ENCODE measurements at regions not wholly inside any gene's neighbourhood (a gene's known extent, or its start where the extent isn't known, plus 50 kb on each side); places are given as distances from the start of the nearest gene placed in this dataset.

GRCh38 chr16:86375364-86375763, 135.0 kb upstream of the FOXF1 start:
- no peak for TF ChIP-seq POLR2A (IDR thresholded peaks at IDR 0.05)
- TF ChIP-seq POLR2AphosphoS5 (IDR thresholded peaks at IDR 0.05), result peak in 1 of 3 donors; percentile 42
- H3K27me3 ChIP-seq, result peaks cover 0 to 7% (median 5%) of the 10 kb centered on the region in 3 donors
- no peak overlapping the region for H3K4me3 ChIP-seq
- peaks cover 0 to 11% (median 6%) of the 10 kb centered on the region in 4 donors for H3K9me3 ChIP-seq
- 81 to 84% (median 82%) methylated on average over 5 of the region's 5 CpGs for WGBS, 5 donors
- no peaks in the 10 kb centered on the region for H3K36me3 ChIP-seq
- no peak for DNase-seq
- intact Hi-C loops (cut with DNase I; ENCODE audit: low total_unique reads), result no loop called here
- H3K4me1 ChIP-seq, result no peaks in the 10 kb centered on the region
- no peak overlapping the region for H3K27ac ChIP-seq

GRCh38 chr16:86375851-86376250, 134.5 kb upstream of the FOXF1 start:
- peaks cover 0 to 11% (median 6%) of the 10 kb centered on the region in 4 donors for H3K9me3 ChIP-seq
- no peak for DNase-seq
- intact Hi-C loops (cut with DNase I; ENCODE audit: low total_unique reads), result no loop called here
- H3K27me3 ChIP-seq, result peaks cover 0 to 5% (median 5%) of the 10 kb centered on the region in 3 donors
- TF ChIP-seq EP300 (IDR thresholded peaks at IDR 0.05), result no peak
- TF ChIP-seq CTCF (IDR thresholded peaks at IDR 0.05), result no peak
- TF ChIP-seq POLR2A (IDR thresholded peaks at IDR 0.05), result no peak
- no peak for TF ChIP-seq POLR2AphosphoS5 (IDR thresholded peaks at IDR 0.05)
- H3K36me3 ChIP-seq, result no peaks in the 10 kb centered on the region
- WGBS, 5 donors, result 71 to 77% (median 72%) methylated on average over 9 of the region's 9 CpGs
- H3K27ac ChIP-seq, result no peak overlapping the region
- H3K4me1 ChIP-seq, result no peaks in the 10 kb centered on the region
- no peak overlapping the region for H3K4me3 ChIP-seq

GRCh38 chr16:86376837-86377236, 133.5 kb upstream of the FOXF1 start:
- Histone ChIP-seq H3K27me3 (peaks cover 0 to 5% (median 0%) of the 10 kb centered on the region in 3 donors), H3K4me1 (no peaks in the 10 kb centered on the region), H3K9me3 (peaks cover 0 to 11% (median 6%) of the 10 kb centered on the region in 4 donors), H3K4me3 (no peak overlapping the region), H3K27ac (no peak overlapping the region), H3K36me3 (no peaks in the 10 kb centered on the region)
- intact Hi-C loops (cut with DNase I; ENCODE audit: low total_unique reads), result no loop called here
- 77 to 85% (median 78%) methylated on average over 4 of the region's 4 CpGs for WGBS, 5 donors
- DNase-seq, result no peak
- no peak for TF ChIP-seq CTCF (IDR thresholded peaks at IDR 0.05)
- no peak for TF ChIP-seq POLR2A (IDR thresholded peaks at IDR 0.05)
- TF ChIP-seq POLR2AphosphoS5 (IDR thresholded peaks at IDR 0.05), result no peak
- no peak for TF ChIP-seq EP300 (IDR thresholded peaks at IDR 0.05)

GRCh38 chr16:86377251-86378022, 132.9 kb upstream of the FOXF1 start:
- no peak for DNase-seq

GRCh38 chr16:86378128-86378527, 132.2 kb upstream of the FOXF1 start:
- peaks cover 0 to 11% (median 6%) of the 10 kb centered on the region in 4 donors for H3K9me3 ChIP-seq
- no peak overlapping the region for H3K27ac ChIP-seq
- DNase-seq, result no peak
- no peak for TF ChIP-seq EP300 (IDR thresholded peaks at IDR 0.05)
- no peak for TF ChIP-seq CTCF (IDR thresholded peaks at IDR 0.05)
- TF ChIP-seq POLR2A (IDR thresholded peaks at IDR 0.05), result no peak
- no peak for TF ChIP-seq POLR2AphosphoS5 (IDR thresholded peaks at IDR 0.05)
- H3K27me3 ChIP-seq, result peaks cover 0 to 10% (median 5%) of the 10 kb centered on the region in 3 donors
- intact Hi-C loops (cut with DNase I; ENCODE audit: low total_unique reads), result no loop called here
- H3K4me1 ChIP-seq, result no peaks in the 10 kb centered on the region
- 82 to 90% (median 87%) methylated on average over 9 of the region's 9 CpGs for WGBS, 5 donors
- no peaks in the 10 kb centered on the region for H3K36me3 ChIP-seq
- H3K4me3 ChIP-seq, result no peak overlapping the region

More at GRCh38 chr16:86377251-86378022, 132.9 kb upstream of the FOXF1 start:
- H3K4me1 ChIP-seq, result no peaks in the 10 kb centered on the region
- intact Hi-C loops (cut with DNase I; ENCODE audit: low total_unique reads), result no loop called here
- peaks cover 0 to 5% (median 5%) of the 10 kb centered on the region in 3 donors for H3K27me3 ChIP-seq
- TF ChIP-seq POLR2AphosphoS5 (IDR thresholded peaks at IDR 0.05), result no peak
- no peak overlapping the region for H3K27ac ChIP-seq
- no peak overlapping the region for H3K4me3 ChIP-seq
- WGBS, 5 donors, result 44 to 75% (median 63%) methylated on average over 23 to 27 of the region's 27 CpGs
- H3K9me3 ChIP-seq, result peaks cover 0 to 11% (median 6%) of the 10 kb centered on the region in 4 donors
- no peaks in the 10 kb centered on the region for H3K36me3 ChIP-seq
